ENCODE measurements at regions not wholly inside any gene's neighbourhood (a gene's known extent, or its start where the extent isn't known, plus 50 kb on each side); places are given as distances from the start of the nearest gene placed in this dataset.

GRCh38 chr21:40936771-40937261, 89.9 kb upstream of the DSCAM start:
- TF ChIP-seq POLR2AphosphoS5 (IDR thresholded peaks at IDR 0.05) (no peak), POLR2A (IDR thresholded peaks at IDR 0.05) (no peak), EP300 (IDR thresholded peaks at IDR 0.05) (no peak)
- TF ChIP-seq, protein P1, sequence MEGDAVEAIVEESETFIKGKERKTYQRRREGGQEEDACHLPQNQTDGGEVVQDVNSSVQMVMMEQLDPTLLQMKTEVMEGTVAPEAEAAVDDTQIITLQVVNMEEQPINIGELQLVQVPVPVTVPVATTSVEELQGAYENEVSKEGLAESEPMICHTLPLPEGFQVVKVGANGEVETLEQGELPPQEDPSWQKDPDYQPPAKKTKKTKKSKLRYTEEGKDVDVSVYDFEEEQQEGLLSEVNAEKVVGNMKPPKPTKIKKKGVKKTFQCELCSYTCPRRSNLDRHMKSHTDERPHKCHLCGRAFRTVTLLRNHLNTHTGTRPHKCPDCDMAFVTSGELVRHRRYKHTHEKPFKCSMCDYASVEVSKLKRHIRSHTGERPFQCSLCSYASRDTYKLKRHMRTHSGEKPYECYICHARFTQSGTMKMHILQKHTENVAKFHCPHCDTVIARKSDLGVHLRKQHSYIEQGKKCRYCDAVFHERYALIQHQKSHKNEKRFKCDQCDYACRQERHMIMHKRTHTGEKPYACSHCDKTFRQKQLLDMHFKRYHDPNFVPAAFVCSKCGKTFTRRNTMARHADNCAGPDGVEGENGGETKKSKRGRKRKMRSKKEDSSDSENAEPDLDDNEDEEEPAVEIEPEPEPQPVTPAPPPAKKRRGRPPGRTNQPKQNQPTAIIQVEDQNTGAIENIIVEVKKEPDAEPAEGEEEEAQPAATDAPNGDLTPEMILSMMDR (IDR thresholded peaks at IDR 0.05): no peak
